Endodermal cell (in vitro differentiated cells): ENCODE measurements at regions not wholly inside any gene's neighbourhood (a gene's known extent, or its start where the extent isn't known, plus 50 kb on each side); places are given as distances from the start of the nearest gene placed in this dataset.
A peak's percentile ranks its signal among the peaks of the same experiment; 100 is the strongest.

Source experiments
- DNase-seq: peaks from one replicate; pipeline ENCODE4 v3.0.0-alpha.2; 2017
- H3K27ac ChIP-seq: 2 replicates; pipeline ENCODE4 v1.5.1; 2013; ENCODE audit warnings: mild to moderate bottlenecking, low read depth, low read length, moderate library complexity
- H3K27me3 ChIP-seq: 2 replicates; pipeline ENCODE4 v1.6.1; 2013; ENCODE audit warnings: mild to moderate bottlenecking, low read length, moderate library complexity; ENCODE audit not compliant: insufficient read depth, control insufficient read depth, poor library complexity, severe bottlenecking
- H3K36me3 ChIP-seq: 2 replicates; pipeline ENCODE4 v1.7.0; 2013; ENCODE audit warnings: mild to moderate bottlenecking, low read length, moderate library complexity; ENCODE audit not compliant: control insufficient read depth, insufficient read depth
- H3K4me1 ChIP-seq: one replicate; pipeline ENCODE4 v1.7.0; 2013; ENCODE audit warnings: low read length; ENCODE audit not compliant: control insufficient read depth, insufficient read depth
- H3K4me3 ChIP-seq: 2 replicates; pipeline ENCODE4 v1.5.1; 2013; ENCODE audit warnings: mild to moderate bottlenecking, low read length, moderate library complexity
- H3K9ac ChIP-seq: 2 replicates; pipeline ENCODE4 v1.6.1; 2013; ENCODE audit warnings: mild to moderate bottlenecking, low read length, moderate library complexity; ENCODE audit not compliant: poor library complexity, severe bottlenecking; ENCODE audit errors: extremely low read depth
- H3K9me3 ChIP-seq: 2 replicates; pipeline ENCODE4 v1.6.1; 2013; ENCODE audit warnings: mild to moderate bottlenecking, low read length, moderate library complexity; ENCODE audit not compliant: control insufficient read depth
- H3K27ac Mint-ChIP-seq: 2 replicates; pipeline ENCODE4 v1.8.0; 2020; ENCODE audit warnings: mixed read lengths
- H3K27me3 Mint-ChIP-seq: 2 replicates; pipeline ENCODE4 v1.8.0; 2021; ENCODE audit warnings: mild to moderate bottlenecking, mixed read lengths; ENCODE audit not compliant: insufficient read depth
- H3K36me3 Mint-ChIP-seq: 2 replicates; pipeline ENCODE4 v1.8.0; 2020; ENCODE audit warnings: low read depth, mixed read lengths
- H3K4me1 Mint-ChIP-seq: 2 replicates; pipeline ENCODE4 v1.8.0; 2020; ENCODE audit warnings: mixed read lengths
- H3K4me3 Mint-ChIP-seq: 2 replicates; pipeline ENCODE4 v1.8.0; 2020; ENCODE audit warnings: mild to moderate bottlenecking, moderate library complexity, mixed read lengths
- H3K9me3 Mint-ChIP-seq: 2 replicates; pipeline ENCODE4 v1.8.0; 2020; ENCODE audit warnings: mild to moderate bottlenecking, mixed read lengths
- CTCF ChIP-seq: fragments of 200-600 bp; sonication (generic); conservative IDR thresholded peaks from 2 replicates; pipeline ENCODE4 v1.5.0; 2021; ENCODE audit warnings: antibody characterized with exemption, mild to moderate bottlenecking
- WGBS, 2 experiments: methylation state at CpG; one replicate each; pipeline versions ENCODE4 v1.1.5 to v1.1.7; 2013; ENCODE audit warnings: missing lambda C conversion rate in 2 of 2, mixed read lengths in 1 of 2; ENCODE audit not compliant: insufficient coverage in 1 of 2, insufficient read length in 1 of 2; 5-methylcytosine and 5-hydroxymethylcytosine counted together

GRCh38 chr7:131210618-131211017 is 117.1 kb upstream of the MKLN1 start:
- Mint-ChIP-seq H3K27ac (no peak overlapping the region), H3K36me3 (no peaks in the 10 kb centered on the region), H3K4me1 (peaks cover 2% of the 10 kb centered on the region), H3K27me3 (no peaks in the 10 kb centered on the region), H3K9me3 (no peaks in the 10 kb centered on the region), H3K4me3 (no peak overlapping the region)
- no CpG with 5 or more reads among the region's 2 CpGs for WGBS, 2 experiments
- no peaks in the 10 kb centered on the region for H3K4me1 ChIP-seq
- H3K9me3 ChIP-seq: no peaks in the 10 kb centered on the region
- TF ChIP-seq CTCF: no peak
- no peaks in the 10 kb centered on the region for H3K36me3 ChIP-seq
- no peak overlapping the region for H3K27ac ChIP-seq
- H3K9ac ChIP-seq: no peak overlapping the region
- no peak overlapping the region for H3K4me3 ChIP-seq
- no peaks in the 10 kb centered on the region for H3K27me3 ChIP-seq
- DNase-seq: no peak

- no peak for TF ChIP-seq CTCF
- H3K9me3 ChIP-seq: no peaks in the 10 kb centered on the region
Measured at GRCh38 chr7:131211500-131211899, 116.2 kb upstream of the MKLN1 start.

GRCh38 chr7:131212114-131212513 is 115.6 kb upstream of the MKLN1 start:
- no peak overlapping the region for H3K9ac ChIP-seq
- peak; percentile 79 for DNase-seq
- no peak overlapping the region for H3K27ac ChIP-seq
- Mint-ChIP-seq H3K4me3 (no peak overlapping the region), H3K9me3 (no peaks in the 10 kb centered on the region), H3K36me3 (no peaks in the 10 kb centered on the region), H3K27ac (no peak overlapping the region), H3K27me3 (no peaks in the 10 kb centered on the region), H3K4me1 (peaks cover 5% of the 10 kb centered on the region)
- H3K27me3 ChIP-seq: no peaks in the 10 kb centered on the region
- H3K4me1 ChIP-seq: no peaks in the 10 kb centered on the region
- no peak for TF ChIP-seq CTCF
- no peak overlapping the region for H3K4me3 ChIP-seq
- no peaks in the 10 kb centered on the region for H3K36me3 ChIP-seq
- H3K9me3 ChIP-seq: no peaks in the 10 kb centered on the region

More at GRCh38 chr7:131211500-131211899, 116.2 kb upstream of the MKLN1 start:
- WGBS, 2 experiments: 88 to 100% methylated on average over 1 of the region's 1 CpG
- Mint-ChIP-seq H3K27me3 (no peaks in the 10 kb centered on the region), H3K4me1 (peaks cover 2% of the 10 kb centered on the region), H3K36me3 (no peaks in the 10 kb centered on the region), H3K27ac (no peak overlapping the region), H3K4me3 (no peak overlapping the region), H3K9me3 (no peaks in the 10 kb centered on the region)
- no peaks in the 10 kb centered on the region for H3K36me3 ChIP-seq
- no peak for DNase-seq
- no peak overlapping the region for H3K9ac ChIP-seq
- H3K4me1 ChIP-seq: no peaks in the 10 kb centered on the region
- no peak overlapping the region for H3K4me3 ChIP-seq
- H3K27ac ChIP-seq: no peak overlapping the region
- no peaks in the 10 kb centered on the region for H3K27me3 ChIP-seq
